H1 (cell line): ENCODE measurements at regions not wholly inside any gene's neighbourhood (a gene's known extent, or its start where the extent isn't known, plus 50 kb on each side); places are given as distances from the start of the nearest gene placed in this dataset.

Experiments used
- CTCF ChIA-PET: fragments of 300-600 bp; sonication (Branson Sonifier 250); formaldehyde crosslinking; loops from one replicate; lab custom pipeline; 2021; ENCODE audit not compliant: partially characterized antibody; lab: Charles Lee
- POLR2A ChIA-PET: fragments of 300-600 bp; sonication (Branson Sonifier 250); formaldehyde crosslinking; loops from one replicate; lab custom pipeline; 2021; ENCODE audit warnings: inconsistent platforms; ENCODE audit not compliant: partially characterized antibody; lab: Charles Lee
- DNase-seq, 2 experiments: peaks; one replicate each; pipeline versions ENCODE4 v3.0.0 to v3.0.0-alpha.2; 2010 to 2022; ENCODE audit warnings: low spot score in 2 of 2, low read depth in 1 of 2, mixed read lengths in 1 of 2
- FAIRE-seq: peaks from 2 replicates; lab custom pipeline; 2011; peaks lifted over from hg19 to GRCh38; lab: Jason Lieb, UNC
- H2AFZ ChIP-seq: 2 replicates; pipeline ENCODE4 v1.8.1; 2012; ENCODE audit warnings: low read length, inconsistent platforms
- H2AK5ac ChIP-seq: 2 replicates; pipeline ENCODE4 v1.6.1; 2013; ENCODE audit warnings: low read depth, low read length
- H2BK120ac ChIP-seq: replicated peaks from 2 replicates; pipeline ENCODE3; 2013; ENCODE audit warnings: low read depth, low read length, inconsistent platforms
- H2BK12ac ChIP-seq: 2 replicates; pipeline ENCODE4 v1.6.1; 2013; ENCODE audit warnings: low read depth, low read length
- H2BK15ac ChIP-seq: 2 replicates; pipeline ENCODE4 v1.6.1; 2013; ENCODE audit warnings: low read length
- H2BK20ac ChIP-seq: 2 replicates; pipeline ENCODE4 v1.6.1; 2013; ENCODE audit warnings: low read length
- H2BK5ac ChIP-seq: 2 replicates; pipeline ENCODE4 v1.6.1; 2013; ENCODE audit warnings: low read depth, low read length
- H3K14ac ChIP-seq: 2 replicates; pipeline ENCODE4 v1.6.1; 2013; ENCODE audit warnings: inconsistent platforms; ENCODE audit not compliant: insufficient read length
- H3K18ac ChIP-seq: 2 replicates; pipeline ENCODE4 v1.6.1; 2013; ENCODE audit warnings: low read length; ENCODE audit errors: extremely low read depth
- H3K23ac ChIP-seq: 2 replicates; pipeline ENCODE4 v1.6.1; 2013; ENCODE audit warnings: inconsistent platforms; ENCODE audit not compliant: insufficient read length
- H3K23me2 ChIP-seq: 2 replicates; pipeline ENCODE4 v1.6.1; 2013; ENCODE audit warnings: low read depth, low read length
- H3K27ac ChIP-seq: 2 replicates; pipeline ENCODE4 v1.6.1; 2011; ENCODE audit warnings: low read depth, low read length, inconsistent platforms
- H3K27me3 ChIP-seq, 4 experiments: replicated peaks in 1 of 4; 1 replicate in 1 of 4; 2 replicates in 3 of 4; pipeline versions ENCODE4 v1.6.1 to v1.8.1; 2011 to 2013; ENCODE audit warnings: low read length in 3 of 4, mild to moderate bottlenecking in 3 of 4, inconsistent platforms in 2 of 4, mixed read lengths in 2 of 4, moderate library complexity in 1 of 4; ENCODE audit not compliant: control insufficient read depth in 3 of 4, insufficient read depth in 3 of 4; ENCODE audit errors: extremely low read depth in 1 of 4
- H3K36me3 ChIP-seq, 4 experiments: 2 replicates each; pipeline versions ENCODE4 v1.6.1 to v1.8.1; 2011 to 2013; ENCODE audit warnings: mild to moderate bottlenecking in 4 of 4, low read length in 3 of 4, moderate library complexity in 2 of 4, control low read depth in 1 of 4, inconsistent platforms in 1 of 4; ENCODE audit not compliant: insufficient read depth in 4 of 4, control insufficient read depth in 2 of 4
- H3K4ac ChIP-seq: replicated peaks from 2 replicates; pipeline ENCODE3; 2013; ENCODE audit warnings: low read length, low read depth, mixed read lengths, inconsistent platforms; ENCODE audit not compliant: insufficient read length
- H3K4me1 ChIP-seq, 4 experiments: replicated peaks in 1 of 4; 1 replicate in 1 of 4; 2 replicates in 3 of 4; pipeline versions ENCODE4 v1.6.1 to v1.8.1; 2011 to 2013; ENCODE audit warnings: low read length in 3 of 4, inconsistent platforms in 2 of 4, mixed read lengths in 1 of 4; ENCODE audit not compliant: insufficient read depth in 4 of 4, control insufficient read depth in 3 of 4
- H3K4me2 ChIP-seq, 2 experiments: 2 replicates each; pipeline versions ENCODE4 v1.6.1 to v1.8.1; 2011 to 2013; ENCODE audit warnings: low read depth in 2 of 2, low read length in 2 of 2, control low read depth in 1 of 2, inconsistent platforms in 1 of 2, mild to moderate bottlenecking in 1 of 2; ENCODE audit not compliant: insufficient read depth in 1 of 2
- H3K4me3 ChIP-seq, 4 experiments: fragments of 200-600, 300-600 bp in 1 of 4; sonication (generic), shearing (Covaris generic), sonication (Bioruptor Twin) in 1 of 4; 2 replicates each; pipeline versions ENCODE4 v1.5.1 to v1.8.1; 2011 to 2016; ENCODE audit warnings: low read length in 4 of 4, low read depth in 3 of 4, control low read depth in 2 of 4, inconsistent platforms in 2 of 4, mild to moderate bottlenecking in 2 of 4, mixed read lengths in 1 of 4, moderate library complexity in 1 of 4; ENCODE audit not compliant: insufficient read depth in 2 of 4; ENCODE audit errors: extremely low read depth in 1 of 4
- H3K56ac ChIP-seq: replicated peaks from 2 replicates; pipeline ENCODE3; 2013; ENCODE audit warnings: low read depth, mild to moderate bottlenecking, mixed read lengths, low read length, inconsistent platforms; ENCODE audit not compliant: insufficient read length
- H3K79me1 ChIP-seq: 2 replicates; pipeline ENCODE4 v1.6.1; 2013; ENCODE audit warnings: low read depth, low read length, control low read depth
- H3K79me2 ChIP-seq, 2 experiments: 2 replicates each; pipeline versions ENCODE4 v1.6.1 to v1.8.1; 2012 to 2013; ENCODE audit warnings: low read length in 2 of 2, mild to moderate bottlenecking in 2 of 2, inconsistent platforms in 1 of 2; ENCODE audit not compliant: insufficient read depth in 2 of 2, control insufficient read depth in 1 of 2
- H3K9ac ChIP-seq, 4 experiments: replicated peaks in 1 of 4; 1 replicate in 1 of 4; 2 replicates in 3 of 4; pipeline versions ENCODE4 v1.6.1 to v1.8.1; 2011 to 2013; ENCODE audit warnings: low read depth in 3 of 4, low read length in 3 of 4, control low read depth in 2 of 4, mild to moderate bottlenecking in 2 of 4, moderate library complexity in 2 of 4, inconsistent platforms in 1 of 4; ENCODE audit errors: extremely low read depth in 1 of 4
- H3K9me3 ChIP-seq, 2 experiments: 2 replicates each; pipeline versions ENCODE4 v1.6.1 to v1.8.1; 2012 to 2013; ENCODE audit warnings: mild to moderate bottlenecking in 2 of 2, moderate library complexity in 2 of 2, control low read depth in 1 of 2, inconsistent platforms in 1 of 2, low read depth in 1 of 2, low read length in 1 of 2, mixed read lengths in 1 of 2; ENCODE audit not compliant: insufficient read depth in 2 of 2
- H4K20me1 ChIP-seq, 2 experiments: replicated peaks in 1 of 2; 2 replicates each; pipeline versions ENCODE3 to v1.8.1; 2011 to 2013; ENCODE audit warnings: inconsistent platforms in 2 of 2, low read length in 2 of 2, mild to moderate bottlenecking in 1 of 2; ENCODE audit not compliant: insufficient read depth in 2 of 2, control insufficient read depth in 1 of 2
- H4K5ac ChIP-seq: 2 replicates; pipeline ENCODE4 v1.6.1; 2013; ENCODE audit warnings: low read length, low read depth, mixed read lengths, inconsistent platforms; ENCODE audit not compliant: insufficient read length
- H4K8ac ChIP-seq: 2 replicates; pipeline ENCODE4 v1.8.0; 2013; ENCODE audit warnings: mild to moderate bottlenecking, moderate library complexity, low read length, inconsistent platforms; ENCODE audit not compliant: insufficient read depth; ENCODE audit errors: extremely low read depth
- H4K91ac ChIP-seq: replicated peaks from 2 replicates; pipeline ENCODE3; 2013; ENCODE audit warnings: low read length, mixed read lengths, inconsistent platforms; ENCODE audit not compliant: insufficient read length
- BCL11A ChIP-seq, 2 experiments: IDR thresholded peaks; one replicate each; pipeline ENCODE4 v1.6.1; 2011; ENCODE audit warnings: low read depth in 2 of 2, low read length in 2 of 2, mild to moderate bottlenecking in 2 of 2
- HDAC6 ChIP-seq: IDR thresholded peaks from one replicate; pipeline ENCODE4 v1.7.1; 2012; ENCODE audit warnings: low read depth, mild to moderate bottlenecking, inconsistent platforms, low read length, moderate library complexity
- SIRT6 ChIP-seq: IDR thresholded peaks from one replicate; pipeline ENCODE4 v1.7.1; 2012; ENCODE audit warnings: low read length, inconsistent platforms
- SIX5 ChIP-seq: IDR thresholded peaks from 2 replicates; pipeline ENCODE4 v1.6.1; 2011; ENCODE audit warnings: mild to moderate bottlenecking, low read depth, low read length
- WGBS, 2 experiments: shearing (Covaris generic) in 1 of 2; methylation state at CpG; one replicate each; pipeline versions ENCODE4 v1.1.6 to v1.1.7; 2013 to 2015; ENCODE audit warnings: low lambda C conversion rate in 2 of 2, mixed read lengths in 2 of 2, inconsistent platforms in 1 of 2, low coverage in 1 of 2, missing lambda C conversion rate in 1 of 2; ENCODE audit not compliant: insufficient replicate concordance in 2 of 2, insufficient coverage in 1 of 2, insufficient read length in 1 of 2; ENCODE audit errors: extremely low coverage in 1 of 2, missing lambda C conversion rate in 1 of 2; 5-methylcytosine and 5-hydroxymethylcytosine counted together
- TF ChIP-seq, protein P1 (sequence below): IDR thresholded peaks from 2 replicates; pipeline ENCODE4 v1.6.1; 2012; ENCODE audit warnings: inconsistent platforms

- Histone ChIP-seq H3K14ac (no peak overlapping the region), H4K5ac (no peak overlapping the region), H3K23ac (no peak overlapping the region), H3K9ac (no peak overlapping the region), H3K79me1 (no peaks in the 10 kb centered on the region), H4K8ac (no peak overlapping the region), H3K4ac (no peak overlapping the region), H2BK15ac (no peak overlapping the region), H3K36me3 (no peaks in the 10 kb centered on the region), H2BK20ac (no peak overlapping the region), H3K23me2 (no peaks in the 10 kb centered on the region), H4K20me1 (no peaks in the 10 kb centered on the region), H2AK5ac (no peak overlapping the region), H3K79me2 (no peaks in the 10 kb centered on the region), H3K9me3 (no peaks in the 10 kb centered on the region), H4K91ac (no peak overlapping the region), H3K18ac (no peak overlapping the region), H3K4me3 (no peak overlapping the region), H3K56ac (no peak overlapping the region), H2BK120ac (no peak overlapping the region), H3K27me3 (no peaks in the 10 kb centered on the region), H3K27ac (no peak overlapping the region), H2AFZ (no peak overlapping the region), H2BK5ac (no peak overlapping the region), H2BK12ac (no peak overlapping the region), H3K4me2 (no peak overlapping the region), H3K4me1 (no peaks in the 10 kb centered on the region)
- WGBS, 2 experiments: 35% methylated on average over 1 of the region's 1 CpG; no CpG with 5 or more reads in 1 of the 2 experiments
- POLR2A ChIA-PET: no interaction called here
- DNase-seq (no peak), FAIRE-seq (no peak)
- no peak for TF ChIP-seq SIX5
- TF ChIP-seq SIRT6: no peak
- no peak for TF ChIP-seq BCL11A (IDR thresholded peaks at IDR 0.05; ENCODE audit: low read depth in 2 of 2, low read length in 2 of 2)
- TF ChIP-seq, protein P1, sequence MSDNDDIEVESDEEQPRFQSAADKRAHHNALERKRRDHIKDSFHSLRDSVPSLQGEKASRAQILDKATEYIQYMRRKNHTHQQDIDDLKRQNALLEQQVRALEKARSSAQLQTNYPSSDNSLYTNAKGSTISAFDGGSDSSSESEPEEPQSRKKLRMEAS: no peak
- TF ChIP-seq HDAC6: no peak
- CTCF ChIA-PET: interaction anchor here (0.8 kb wide), 1 partner anchor 338 kb away, joined by 3 read pairs; no protein-coding TSS in a partner anchor
These were observed 436.5 kb downstream of the PDZRN4 start for GRCh38 chr12:41624571-41624970.
